MM.1S (cell line): ENCODE measurements at regions not wholly inside any gene's neighbourhood (a gene's known extent, or its start where the extent isn't known, plus 50 kb on each side); places are given as distances from the start of the nearest gene placed in this dataset.
"Not testable (repeated sequence)": the region's sequence is repeated elsewhere in the genome, so short reads cannot be mapped to it uniquely, and the experiment has no call there.

ENCODE experiments used
- CTCF ChIP-seq: fragments of 300-600 bp; sonication (generic); IDR thresholded peaks from 2 replicates; pipeline ENCODE4 v1.5.1; 2016; ENCODE audit warnings: antibody characterized with exemption, low read length, mixed read lengths
- EZH2 ChIP-seq: fragments of 300-600 bp; sonication (generic); optimal IDR thresholded peaks from 2 replicates; pipeline ENCODE3; 2017; ENCODE audit warnings: low read depth, mild to moderate bottlenecking, antibody characterized with exemption, low read length, mixed read lengths
- EZH2phosphoT487 ChIP-seq: fragments of 300-600 bp; sonication (generic); IDR thresholded peaks from 2 replicates; pipeline ENCODE4 v1.6.1; 2018; ENCODE audit warnings: antibody characterized with exemption, low read length

GRCh38 chr7:153991471-153991870 lies 60.7 kb upstream of the DPP6 start:
- not testable (repeated sequence) for TF ChIP-seq EZH2, EZH2phosphoT487, CTCF
